Smooth muscle cell (in vitro differentiated cells): ENCODE measurements at regions not wholly inside any gene's neighbourhood (a gene's known extent, or its start where the extent isn't known, plus 50 kb on each side); places are given as distances from the start of the nearest gene placed in this dataset.

Experiments used
- DNase-seq: peaks from one replicate; lab custom pipeline; 2025; ENCODE audit not compliant: unreplicated experiment; lab: John Stamatoyannopoulos, UW
- H2AFZ ChIP-seq: fragments of 200-600 bp; sonication (generic); 2 replicates; pipeline ENCODE4 v1.6.0; 2016; ENCODE audit warnings: antibody characterized with exemption, low read depth, mild to moderate bottlenecking
- H3F3A ChIP-seq: fragments of 200-600 bp; sonication (generic); 2 replicates; pipeline ENCODE4 v1.6.0; 2017; ENCODE audit warnings: antibody characterized with exemption, low read depth
- H3K27ac ChIP-seq: fragments of 200-600 bp; sonication (generic); 2 replicates; pipeline ENCODE4 v1.5.1; 2016; ENCODE audit warnings: low read depth, mild to moderate bottlenecking
- H3K27me3 ChIP-seq: fragments of 200-600 bp; sonication (generic); 2 replicates; pipeline ENCODE4 v1.6.1; 2016; ENCODE audit warnings: low read depth, mild to moderate bottlenecking
- H3K36me3 ChIP-seq: fragments of 200-600 bp; sonication (generic); 2 replicates; pipeline ENCODE4 v1.5.1; 2016; ENCODE audit warnings: low read depth
- H3K4me1 ChIP-seq: fragments of 200-600 bp; sonication (generic); 2 replicates; pipeline ENCODE4 v1.5.1; 2016; ENCODE audit warnings: low read depth
- H3K4me2 ChIP-seq: fragments of 200-600 bp; sonication (generic); 2 replicates; pipeline ENCODE4 v1.6.0; 2016; ENCODE audit warnings: mild to moderate bottlenecking
- H3K4me3 ChIP-seq: fragments of 200-600 bp; sonication (generic); 2 replicates; pipeline ENCODE4 v1.5.1; 2016; ENCODE audit warnings: mild to moderate bottlenecking
- H3K79me2 ChIP-seq: fragments of 200-600 bp; sonication (generic); 2 replicates; pipeline ENCODE4 v1.6.0; 2016; ENCODE audit warnings: low read depth, mild to moderate bottlenecking
- H3K9ac ChIP-seq: fragments of 200-600 bp; sonication (generic); 2 replicates; pipeline ENCODE4 v1.6.0; 2016; ENCODE audit warnings: low read depth
- H3K9me3 ChIP-seq: fragments of 200-600 bp; sonication (generic); replicated peaks from 2 replicates; pipeline ENCODE4 v1.5.1; 2016; ENCODE audit warnings: low read depth
- H4K20me1 ChIP-seq: fragments of 200-600 bp; sonication (generic); 2 replicates; pipeline ENCODE4 v1.6.0; 2016; ENCODE audit warnings: low read depth
- WGBS: methylation state at CpG from one replicate; pipeline ENCODE4 v1.1.7; 2016; ENCODE audit warnings: low lambda C conversion rate; 5-methylcytosine and 5-hydroxymethylcytosine counted together
- TF ChIP-seq, protein P1 (sequence below): fragments of 200-600 bp; sonication (generic); IDR thresholded peaks from 2 replicates; pipeline ENCODE4 v1.5.1; 2017; ENCODE audit warnings: borderline replicate concordance, mild to moderate bottlenecking, antibody characterized with exemption; ENCODE audit not compliant: insufficient read depth, poor library complexity, severe bottlenecking

GRCh38 chr2:208711598-208711997 lies 305.0 kb downstream of the PTH2R start:
- Histone ChIP-seq H3K4me3 (no peak overlapping the region), H3F3A (no peaks in the 10 kb centered on the region), H3K79me2 (no peaks in the 10 kb centered on the region), H2AFZ (no peak overlapping the region), H3K4me2 (peak overlapping the region; percentile 56), H3K27ac (peak overlapping the region; percentile 79), H3K36me3 (no peaks in the 10 kb centered on the region), H4K20me1 (no peaks in the 10 kb centered on the region), H3K9ac (no peak overlapping the region), H3K27me3 (no peaks in the 10 kb centered on the region), H3K9me3 (no peaks in the 10 kb centered on the region), H3K4me1 (peaks cover 19% of the 10 kb centered on the region)
- DNase-seq = no peak
- TF ChIP-seq, protein P1, sequence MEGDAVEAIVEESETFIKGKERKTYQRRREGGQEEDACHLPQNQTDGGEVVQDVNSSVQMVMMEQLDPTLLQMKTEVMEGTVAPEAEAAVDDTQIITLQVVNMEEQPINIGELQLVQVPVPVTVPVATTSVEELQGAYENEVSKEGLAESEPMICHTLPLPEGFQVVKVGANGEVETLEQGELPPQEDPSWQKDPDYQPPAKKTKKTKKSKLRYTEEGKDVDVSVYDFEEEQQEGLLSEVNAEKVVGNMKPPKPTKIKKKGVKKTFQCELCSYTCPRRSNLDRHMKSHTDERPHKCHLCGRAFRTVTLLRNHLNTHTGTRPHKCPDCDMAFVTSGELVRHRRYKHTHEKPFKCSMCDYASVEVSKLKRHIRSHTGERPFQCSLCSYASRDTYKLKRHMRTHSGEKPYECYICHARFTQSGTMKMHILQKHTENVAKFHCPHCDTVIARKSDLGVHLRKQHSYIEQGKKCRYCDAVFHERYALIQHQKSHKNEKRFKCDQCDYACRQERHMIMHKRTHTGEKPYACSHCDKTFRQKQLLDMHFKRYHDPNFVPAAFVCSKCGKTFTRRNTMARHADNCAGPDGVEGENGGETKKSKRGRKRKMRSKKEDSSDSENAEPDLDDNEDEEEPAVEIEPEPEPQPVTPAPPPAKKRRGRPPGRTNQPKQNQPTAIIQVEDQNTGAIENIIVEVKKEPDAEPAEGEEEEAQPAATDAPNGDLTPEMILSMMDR = no peak

GRCh38 chr2:208713066-208713745 lies 306.6 kb downstream of the PTH2R start:
- no peak for DNase-seq
- Histone ChIP-seq H3K4me1 (peaks cover 19% of the 10 kb centered on the region), H2AFZ (peak overlapping the region; percentile 60), H3F3A (no peaks in the 10 kb centered on the region), H3K4me3 (no peak overlapping the region), H3K4me2 (peak overlapping the region; percentile 56), H3K9ac (peak overlapping the region; percentile 24), H3K36me3 (no peaks in the 10 kb centered on the region), H3K9me3 (no peaks in the 10 kb centered on the region), H3K79me2 (no peaks in the 10 kb centered on the region), H4K20me1 (no peaks in the 10 kb centered on the region), H3K27me3 (no peaks in the 10 kb centered on the region), H3K27ac (peak overlapping the region; percentile 79)
- TF ChIP-seq, protein P1 = no peak
- WGBS = 72% methylated on average over 1 of the region's 1 CpG

DNA sequence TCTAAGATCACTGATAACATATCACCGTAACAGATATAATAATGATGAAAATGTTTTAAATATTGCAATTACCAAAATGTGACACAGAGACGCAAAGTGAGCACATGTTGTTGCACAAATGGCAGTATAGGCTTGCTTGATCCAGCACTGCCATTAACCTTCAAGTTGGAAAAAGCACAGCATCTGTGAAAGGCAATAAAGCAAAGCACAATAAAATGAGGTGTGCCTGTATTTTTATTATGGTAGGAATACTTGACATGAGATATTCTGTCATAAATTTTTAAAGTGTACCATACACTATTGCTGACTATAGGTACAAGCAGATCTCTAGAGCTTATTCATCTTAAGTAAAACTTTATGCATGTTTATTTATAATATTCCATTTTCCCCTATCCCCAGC lies 312.2 kb downstream of the PTH2R start:
- no peaks in the 10 kb centered on the region for H3K4me1 ChIP-seq
- WGBS = 94% methylated on average over 2 of the region's 2 CpGs
- H3K4me2 ChIP-seq = no peak overlapping the region

More for the DNA sequence above, 312.2 kb downstream of the PTH2R start:
- TF ChIP-seq, protein P1 = no peak
- no peak overlapping the region for H2AFZ ChIP-seq
- DNase-seq = no peak
- no peaks in the 10 kb centered on the region for H3K36me3 ChIP-seq
- no peaks in the 10 kb centered on the region for H3F3A ChIP-seq
- no peaks in the 10 kb centered on the region for H3K9me3 ChIP-seq
- no peaks in the 10 kb centered on the region for H4K20me1 ChIP-seq
- no peak overlapping the region for H3K4me3 ChIP-seq
- H3K79me2 ChIP-seq = no peaks in the 10 kb centered on the region
- H3K9ac ChIP-seq = no peak overlapping the region
- H3K27me3 ChIP-seq = no peaks in the 10 kb centered on the region
- no peak overlapping the region for H3K27ac ChIP-seq
